NCI-H526 (cell line): ENCODE measurements at regions not wholly inside any gene's neighbourhood (a gene's known extent, or its start where the extent isn't known, plus 50 kb on each side); places are given as distances from the start of the nearest gene placed in this dataset.

Source experiments
- DNase-seq, 2 experiments: peaks; one replicate each; lab custom pipeline; 2025; lab: John Stamatoyannopoulos, UW

DNA sequence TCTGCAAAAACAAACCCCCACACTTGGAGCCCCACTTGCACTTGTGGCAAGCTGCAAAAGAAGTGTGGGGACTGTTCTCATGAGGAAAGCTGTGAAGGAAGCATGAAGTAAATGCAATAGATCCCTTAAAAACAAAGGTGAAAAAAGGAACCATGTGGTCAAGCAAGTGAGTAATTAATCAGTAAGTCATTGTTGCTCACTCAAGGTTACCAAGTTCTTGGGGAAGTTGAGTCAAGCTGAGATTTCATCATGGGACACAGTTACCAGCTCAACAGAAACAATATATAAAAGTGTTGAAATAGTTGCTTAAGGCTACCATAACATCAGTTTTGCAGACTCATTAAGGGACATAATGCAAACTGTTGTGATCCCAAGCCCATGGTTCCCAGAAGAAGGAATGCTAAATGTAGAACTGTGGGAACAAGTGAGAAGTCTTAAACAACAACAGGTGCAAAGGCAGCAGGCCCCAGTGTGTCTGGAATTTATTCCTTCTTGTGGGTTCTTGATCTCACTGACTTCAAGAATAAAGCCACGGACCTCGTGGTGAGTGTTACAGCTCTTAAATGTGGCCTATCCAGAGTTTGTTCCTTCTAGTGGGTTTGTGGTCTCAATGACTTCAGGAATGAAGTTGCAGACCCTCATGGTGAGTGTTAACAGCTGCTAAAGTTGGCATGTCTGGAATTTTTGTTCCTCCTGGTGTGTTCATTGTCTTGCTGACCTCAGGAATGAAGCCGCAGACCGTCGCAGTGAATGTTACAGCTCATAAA is 336.3 kb upstream of the RBMY1B start:
- DNase-seq, result no peak

DNA sequence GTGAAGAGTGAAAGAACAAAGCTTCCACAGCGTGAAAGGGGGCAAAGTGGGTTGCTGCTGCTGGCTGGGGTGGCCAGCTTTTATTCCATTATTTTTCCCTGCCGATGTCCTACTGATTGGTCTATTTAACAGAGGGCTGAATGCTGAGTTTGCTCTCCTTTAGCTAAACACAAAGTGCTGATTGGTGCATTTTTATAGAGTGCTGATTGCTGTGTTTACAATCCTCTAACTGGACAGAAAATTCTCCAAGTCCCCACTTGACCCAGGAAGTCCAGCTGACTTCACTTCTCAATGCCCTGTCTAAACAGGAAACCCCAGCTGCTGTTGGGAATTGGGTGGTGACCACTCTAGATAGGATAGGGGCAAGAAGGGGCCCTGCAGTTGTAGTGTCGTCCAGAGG is 335.6 kb upstream of the RBMY1B start:
- no peak for DNase-seq

DNA sequence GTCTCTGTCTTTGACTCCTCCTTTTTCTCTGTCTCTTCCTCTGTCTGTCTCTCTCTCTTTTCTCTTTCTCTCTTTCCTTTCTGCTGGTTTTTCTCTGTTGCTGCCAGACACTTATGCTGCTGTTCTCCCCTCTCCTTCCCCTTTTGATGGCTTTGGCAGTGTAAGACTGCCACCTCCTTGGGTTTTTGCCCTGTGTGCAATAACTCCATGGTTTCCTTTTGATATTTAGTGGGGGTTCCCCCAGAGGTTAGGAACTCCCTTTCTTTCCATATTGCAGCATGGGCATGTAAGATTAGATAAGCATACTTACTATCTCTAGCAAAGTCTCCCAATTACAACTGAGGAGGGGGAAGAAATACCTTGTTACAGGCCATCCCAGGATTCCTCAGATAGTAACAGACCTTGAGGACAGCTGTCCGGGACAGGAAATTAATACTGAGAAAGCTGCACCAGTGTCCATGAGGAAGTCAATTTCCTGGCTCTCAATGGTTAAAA is 333.8 kb upstream of the RBMY1B start:
- DNase-seq, result no peak

DNA sequence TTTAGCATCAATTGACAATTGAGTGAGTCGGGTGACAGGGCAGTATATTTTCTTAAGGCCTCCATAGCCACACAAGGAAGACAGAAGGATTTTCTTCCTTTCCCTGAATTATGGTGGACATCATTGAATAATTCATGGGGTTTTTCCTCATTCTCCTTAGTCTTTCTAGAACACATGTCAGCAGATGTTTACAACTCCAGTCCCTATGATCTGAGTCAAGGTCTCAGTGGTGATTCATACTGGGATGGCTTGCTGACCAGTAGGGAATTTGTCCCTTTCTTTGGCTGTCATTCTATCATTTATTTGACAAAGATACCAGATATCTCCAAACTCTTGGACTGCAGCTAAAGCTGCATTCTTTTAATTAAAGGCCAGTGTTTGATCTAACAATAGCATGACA is 332.9 kb upstream of the RBMY1B start:
- DNase-seq, result no peak

DNA sequence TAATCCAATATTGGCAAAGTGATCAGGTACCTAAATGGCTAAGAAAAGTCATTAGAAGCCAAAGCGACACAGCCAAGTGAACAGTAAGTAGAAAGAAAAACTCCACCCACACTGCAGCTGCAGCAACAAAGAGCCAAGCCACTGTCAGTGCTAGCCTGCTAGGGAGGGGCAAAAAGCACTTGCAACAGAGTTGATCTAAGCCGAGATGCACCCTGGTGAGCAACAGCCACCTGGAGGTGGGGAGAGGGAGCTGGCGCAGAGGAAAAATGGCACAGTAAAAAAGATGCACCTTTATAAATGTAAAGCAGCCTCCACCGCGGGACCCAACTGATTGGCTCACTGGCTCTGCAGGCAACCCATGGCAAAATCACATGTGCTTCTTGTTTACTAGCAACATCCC is 330.2 kb upstream of the RBMY1B start:
- no peak for DNase-seq

DNA sequence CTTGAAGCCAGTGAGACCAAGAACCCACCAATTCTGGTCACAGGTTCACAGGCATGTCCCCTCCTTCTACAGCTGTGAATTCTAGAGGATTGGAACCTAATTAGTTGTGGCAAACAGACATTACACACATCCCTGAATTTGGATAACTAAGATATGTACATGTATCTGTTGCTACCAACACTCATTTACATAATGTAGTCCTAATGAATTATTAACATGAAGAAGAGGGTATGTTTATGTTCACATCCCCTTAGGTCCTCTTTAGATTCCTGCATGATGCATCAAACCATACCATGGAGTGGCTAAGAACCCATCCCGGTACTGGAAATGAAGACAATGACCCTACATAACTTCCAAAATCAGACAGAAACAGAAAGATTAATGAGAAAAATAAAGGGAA is 326.9 kb upstream of the RBMY1B start:
- DNase-seq, result no peak

DNA sequence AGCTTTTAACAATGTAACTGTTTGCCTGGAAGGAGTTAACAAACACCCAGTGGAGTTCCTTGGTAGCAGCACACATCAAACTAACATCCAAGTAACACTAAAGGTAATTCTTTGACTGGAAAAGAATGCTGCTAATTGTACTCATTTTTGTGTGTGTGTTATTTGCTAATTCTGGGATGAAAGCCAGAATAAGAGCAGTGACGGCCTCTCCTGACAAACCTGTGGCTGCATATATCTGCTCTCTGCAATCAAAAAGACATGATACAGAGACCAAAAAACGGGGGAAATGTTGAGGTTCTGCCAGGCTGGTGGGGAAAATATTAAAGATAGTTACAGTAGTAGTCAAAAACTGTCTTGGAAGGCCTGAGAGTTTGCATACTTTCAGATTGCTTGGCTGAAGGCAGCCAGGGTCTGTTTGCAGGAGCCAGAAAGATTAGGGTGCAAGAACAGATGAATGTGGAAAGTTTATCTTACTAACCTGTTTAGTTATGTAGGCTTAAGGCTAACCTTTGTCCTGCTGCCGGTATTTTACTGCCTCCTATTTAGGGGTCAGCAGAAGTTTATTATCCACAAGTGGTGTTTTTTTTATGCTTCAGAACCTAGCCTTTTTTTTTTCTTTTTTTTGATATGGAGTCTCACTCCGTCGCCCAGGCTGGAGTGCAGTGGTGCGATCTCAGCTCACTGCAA is 325.6 kb upstream of the RBMY1B start:
- DNase-seq, result no peak

DNA sequence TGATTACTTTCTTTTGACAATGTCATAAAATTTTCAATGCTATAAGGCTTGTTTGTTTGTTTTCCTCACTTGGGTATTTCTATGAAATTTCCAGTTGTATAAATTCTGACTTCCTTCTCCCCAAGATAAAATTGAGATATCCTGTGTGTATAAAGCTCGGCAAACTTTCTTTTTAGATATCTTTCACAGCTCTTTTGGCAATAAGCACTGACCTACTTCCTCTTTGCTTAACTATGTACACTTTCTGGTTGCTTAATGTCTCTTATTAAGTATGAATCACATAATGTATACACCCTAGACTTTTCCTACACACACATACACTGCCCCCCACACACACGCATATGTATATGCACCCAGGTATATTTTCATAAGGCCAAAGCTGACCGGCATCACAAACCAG is 318.4 kb upstream of the RBMY1B start:
- DNase-seq, result no peak

DNA sequence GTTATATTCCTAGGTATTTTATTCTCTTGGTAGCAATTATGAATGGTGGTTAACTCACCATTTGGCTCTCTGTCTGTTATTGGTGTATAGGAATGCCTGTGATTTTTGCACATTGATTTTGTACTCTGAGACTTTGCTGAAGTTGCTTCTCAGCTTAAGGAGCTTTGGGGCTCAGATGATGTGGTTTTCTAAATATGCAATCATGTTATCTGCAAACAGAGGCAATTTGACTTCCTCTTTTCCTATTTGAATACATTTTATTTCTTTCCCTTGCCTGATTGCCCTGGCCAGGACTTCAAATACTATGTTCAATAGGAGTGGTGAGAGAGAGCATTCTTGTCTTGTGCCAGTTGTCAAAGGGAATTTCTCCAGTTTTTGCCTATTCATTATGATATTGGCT is 310.9 kb upstream of the RBMY1B start:
- DNase-seq, result no peak

DNA sequence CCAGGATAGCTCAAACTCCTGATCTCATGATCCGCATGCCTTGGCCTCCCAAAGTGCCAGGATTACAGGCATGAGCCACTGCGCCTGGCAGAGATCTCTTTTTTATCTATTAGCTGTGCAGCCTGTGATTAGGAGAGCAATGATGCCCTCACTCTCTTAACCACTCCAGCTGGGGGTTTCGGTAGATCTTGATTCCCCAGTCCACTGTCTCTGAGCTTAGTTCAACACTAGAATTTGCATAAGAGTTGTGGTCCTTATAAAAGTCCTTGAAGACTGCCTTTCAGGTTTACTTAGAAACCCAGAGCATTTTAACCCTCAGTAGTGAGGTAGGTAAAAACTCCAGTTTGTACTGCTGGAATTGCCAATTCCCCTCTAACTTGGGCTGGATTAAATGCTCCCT is 283.3 kb upstream of the RBMY1B start:
- DNase-seq, result no peak

DNA sequence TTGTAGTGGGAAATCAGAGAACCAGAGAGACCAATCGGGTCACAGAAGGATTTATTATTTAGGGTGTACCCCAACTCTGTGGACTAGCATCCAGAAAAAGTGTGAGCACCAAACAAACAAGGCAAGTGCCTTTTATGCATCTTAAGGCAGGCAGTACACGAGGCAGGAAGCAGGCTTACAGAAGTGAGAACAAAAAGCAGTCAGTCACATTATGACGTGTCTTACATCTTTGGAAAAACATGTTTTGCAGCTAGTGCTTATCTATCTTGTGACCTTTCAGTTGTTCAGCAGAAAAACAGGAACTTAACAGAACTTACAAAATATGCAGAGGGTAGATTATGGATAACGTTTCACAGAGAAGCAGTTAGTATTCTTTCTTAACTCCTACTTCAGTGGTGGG is 270.9 kb upstream of the RBMY1B start:
- DNase-seq, result no peak

DNA sequence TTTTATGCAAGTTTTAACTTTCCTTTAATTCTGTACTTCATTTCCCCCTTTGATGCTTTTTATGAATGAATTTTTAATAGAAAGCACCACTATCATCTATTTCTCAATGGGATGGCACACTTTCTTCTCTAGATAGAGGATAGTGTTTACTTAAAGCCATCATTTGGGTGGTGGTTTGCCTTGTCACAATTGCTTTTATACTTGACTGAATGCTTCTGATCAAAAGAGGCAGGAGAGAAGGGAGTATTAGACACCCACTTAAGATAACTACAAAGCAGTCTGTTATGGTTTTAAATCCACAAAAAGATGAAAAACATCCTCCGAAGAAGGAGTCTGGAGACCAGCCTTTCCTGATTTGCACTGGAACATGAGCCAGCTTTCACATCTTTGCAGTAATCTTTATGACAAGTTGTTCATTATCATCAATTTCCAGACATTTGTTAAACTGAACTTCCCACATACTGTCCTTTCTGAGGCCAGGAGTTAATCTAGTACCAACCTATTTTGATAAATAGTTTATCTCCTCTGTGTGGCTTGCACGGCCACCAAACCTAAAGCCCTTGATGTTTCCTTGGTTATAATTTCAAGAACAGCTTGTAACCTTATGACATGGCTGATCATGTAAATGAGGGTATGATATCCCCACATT is 270.4 kb upstream of the RBMY1B start:
- no peak for DNase-seq

DNA sequence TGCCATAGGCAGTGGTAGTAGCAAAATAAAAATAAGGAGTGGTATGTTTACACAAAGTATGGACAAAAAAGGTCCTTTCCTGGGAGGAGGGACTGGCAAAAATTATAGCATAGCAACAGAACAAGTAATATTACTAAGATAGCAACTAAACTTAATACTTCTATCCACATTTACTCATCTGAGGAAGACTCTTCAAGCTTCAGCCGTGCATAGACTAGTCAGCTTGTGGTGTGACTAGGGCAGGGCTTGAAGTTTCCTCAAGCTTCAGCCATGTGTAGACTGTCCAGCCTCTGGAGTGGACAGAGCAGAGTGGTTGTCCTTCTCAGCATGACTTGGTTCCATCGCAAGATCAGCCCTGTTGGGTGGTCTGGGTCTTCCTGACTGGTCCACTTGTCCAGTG is 268.3 kb upstream of the RBMY1B start:
- DNase-seq, result no peak

DNA sequence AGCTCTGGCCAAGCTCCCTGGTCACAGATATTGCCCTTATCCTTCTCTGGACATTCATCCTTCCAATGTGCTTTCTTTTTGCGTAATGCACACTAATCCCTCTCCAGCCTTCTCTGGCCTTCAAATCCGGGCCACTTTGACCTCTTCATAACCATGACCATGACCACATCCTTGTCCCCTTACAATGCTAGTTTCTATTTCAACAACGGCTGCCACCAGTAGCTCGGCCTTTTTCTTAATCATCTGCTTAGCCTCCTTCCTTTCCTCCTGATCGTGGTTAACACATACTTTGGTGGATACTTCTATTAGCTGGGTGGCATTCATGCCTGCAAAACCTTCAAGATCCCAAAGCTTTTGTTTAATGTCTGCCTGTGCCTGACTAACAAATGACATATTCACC is 264.4 kb upstream of the RBMY1B start:
- no peak for DNase-seq

DNA sequence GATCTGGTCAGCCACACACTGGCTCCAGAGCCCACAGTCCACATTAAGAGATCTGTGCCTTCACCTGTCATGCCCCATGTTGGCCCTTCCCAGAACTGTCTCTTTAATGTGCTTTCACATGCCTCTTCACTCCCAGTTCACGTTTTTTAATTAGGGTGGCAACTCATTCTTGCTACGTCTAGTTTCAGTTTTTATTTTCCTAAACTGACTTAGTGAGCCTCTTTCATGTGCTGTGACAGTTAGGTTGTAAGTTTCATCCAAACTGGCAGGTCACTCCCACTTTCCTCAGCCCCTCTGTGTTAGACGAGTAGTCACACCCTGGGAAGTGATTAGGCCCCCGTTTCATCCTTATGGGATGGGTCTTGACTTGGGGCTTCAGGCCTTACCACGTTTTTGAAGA is 262.5 kb upstream of the RBMY1B start:
- no peak for DNase-seq

DNA sequence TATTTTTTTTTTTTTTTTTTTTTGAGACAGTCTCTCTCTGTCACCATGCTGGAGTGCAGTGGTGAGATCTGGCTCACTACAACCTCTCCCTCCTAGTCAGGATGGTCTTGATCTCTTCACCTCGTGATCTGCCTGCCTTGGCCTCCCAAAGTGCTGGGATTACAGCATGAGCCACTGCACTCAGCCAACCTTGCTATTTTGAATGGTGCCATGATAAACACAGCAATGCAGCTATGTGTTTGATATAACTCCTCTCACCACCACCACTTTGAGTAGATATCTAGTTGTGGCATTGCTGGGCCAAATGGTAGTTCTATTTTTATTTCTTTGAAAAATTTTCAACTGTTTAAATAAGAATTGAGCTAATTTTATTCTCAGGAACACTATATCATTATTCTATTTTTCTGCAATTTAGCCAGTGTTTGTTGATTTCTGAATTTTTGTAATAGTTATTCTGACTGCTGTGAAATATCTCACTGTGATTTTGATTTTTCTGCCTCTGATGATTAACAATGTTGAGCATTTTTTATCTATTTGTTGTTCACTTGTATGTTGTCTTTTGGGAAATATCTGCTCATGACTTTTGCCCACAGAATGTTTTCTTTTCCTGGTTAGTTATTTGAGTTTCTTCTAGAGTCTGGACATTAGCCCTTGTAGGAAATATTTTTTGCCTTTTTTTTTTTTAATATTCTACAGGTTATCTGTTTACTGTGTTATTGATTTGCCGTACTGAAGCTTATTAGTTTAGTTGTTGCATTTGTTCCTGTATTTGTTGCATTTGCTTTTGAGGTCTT is 257.5 kb upstream of the RBMY1B start:
- DNase-seq, result no peak

DNA sequence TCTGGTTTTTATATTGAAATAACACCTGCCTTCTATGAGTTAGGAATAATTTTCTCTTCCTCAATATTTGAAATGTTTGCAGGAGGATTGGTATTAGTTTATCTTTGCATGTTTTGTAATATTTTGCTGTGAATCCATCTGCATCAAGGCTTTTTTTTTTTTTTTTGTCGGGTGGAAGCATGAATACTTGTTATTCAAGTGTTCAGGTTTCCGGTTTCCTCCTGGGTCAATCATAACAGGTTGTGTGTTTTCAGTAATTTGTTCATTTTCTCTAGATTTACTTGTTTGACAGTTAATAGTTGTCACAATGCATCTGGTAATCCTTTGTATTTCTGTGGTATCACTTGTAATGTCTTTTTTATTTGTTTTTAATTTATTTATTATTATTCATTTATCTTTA is 256.7 kb upstream of the RBMY1B start:
- no peak for DNase-seq

DNA sequence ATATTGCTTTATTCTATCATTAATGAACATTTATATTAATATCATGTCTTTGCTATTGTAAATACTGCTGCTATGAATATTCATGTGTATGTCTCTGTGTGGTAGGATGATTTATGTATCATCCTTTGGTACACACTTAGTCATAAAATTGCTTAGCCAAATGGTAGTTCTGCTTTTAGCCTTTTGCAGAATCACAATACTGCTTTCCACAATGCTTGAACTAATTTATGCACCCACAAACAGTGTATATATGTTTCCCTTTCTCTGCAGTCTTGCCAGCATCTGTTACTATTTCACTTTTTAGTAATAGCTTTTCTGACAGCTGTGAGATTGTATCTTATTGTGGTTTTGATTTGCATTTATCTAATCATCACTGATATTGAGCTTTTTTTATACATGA is 254.3 kb upstream of the RBMY1B start:
- DNase-seq, result no peak

DNA sequence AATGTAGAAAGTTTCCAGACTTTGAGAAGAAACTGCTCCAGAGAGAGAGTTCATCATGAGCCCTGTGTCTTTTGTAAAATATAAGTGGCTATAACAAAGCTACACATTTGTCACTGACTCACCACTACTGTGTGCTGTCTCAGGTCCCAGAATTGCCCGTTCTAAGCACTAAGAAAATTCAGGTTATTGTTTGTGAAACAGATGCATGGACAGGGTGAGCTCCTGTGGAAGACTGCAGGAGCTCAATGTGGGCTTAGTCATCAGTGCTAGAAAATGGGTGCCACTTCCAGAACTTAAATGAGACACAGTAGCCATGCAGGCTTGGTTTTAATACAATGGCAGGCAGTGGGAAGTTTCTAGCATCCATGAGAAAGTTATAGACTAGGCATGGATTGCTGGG is 251.4 kb upstream of the RBMY1B start:
- DNase-seq, result no peak

DNA sequence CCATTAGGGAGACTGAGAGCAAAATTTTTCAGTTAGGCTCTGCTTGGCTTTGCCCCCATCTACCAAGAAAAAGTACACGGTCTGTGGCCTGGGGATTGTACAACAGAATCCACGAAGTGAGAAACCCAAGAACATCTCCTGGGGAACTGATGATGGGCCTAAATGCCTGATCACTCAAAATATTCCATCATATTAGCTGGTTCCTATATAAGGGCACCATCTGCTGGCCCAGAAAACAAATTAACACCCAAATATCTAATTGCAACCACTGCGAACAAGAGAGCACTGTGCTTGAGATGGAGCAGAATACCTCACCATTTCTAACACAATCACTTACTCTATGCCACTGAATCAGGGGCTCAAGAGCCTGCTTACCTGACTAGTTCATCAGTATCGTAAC is 250.8 kb upstream of the RBMY1B start:
- DNase-seq, result no peak

DNA sequence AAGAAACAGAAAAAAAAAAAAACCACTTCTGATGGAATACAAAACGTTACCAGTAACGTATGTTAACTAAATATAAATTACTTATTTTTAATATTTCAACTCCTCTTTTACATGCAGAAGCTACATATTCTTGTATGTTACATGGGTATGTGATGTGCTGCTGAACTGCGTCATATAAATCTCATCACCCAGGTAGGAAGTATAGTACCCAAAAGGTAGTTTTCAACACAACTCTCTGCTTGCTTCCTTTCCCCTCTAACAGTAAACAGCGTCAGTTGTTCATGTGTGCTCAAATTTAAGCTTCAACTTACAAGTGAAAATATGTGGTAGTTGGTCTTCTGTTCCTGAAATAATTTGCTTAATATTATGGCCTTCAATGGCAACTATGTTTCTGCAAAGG is 250.0 kb upstream of the RBMY1B start:
- DNase-seq, result no peak

DNA sequence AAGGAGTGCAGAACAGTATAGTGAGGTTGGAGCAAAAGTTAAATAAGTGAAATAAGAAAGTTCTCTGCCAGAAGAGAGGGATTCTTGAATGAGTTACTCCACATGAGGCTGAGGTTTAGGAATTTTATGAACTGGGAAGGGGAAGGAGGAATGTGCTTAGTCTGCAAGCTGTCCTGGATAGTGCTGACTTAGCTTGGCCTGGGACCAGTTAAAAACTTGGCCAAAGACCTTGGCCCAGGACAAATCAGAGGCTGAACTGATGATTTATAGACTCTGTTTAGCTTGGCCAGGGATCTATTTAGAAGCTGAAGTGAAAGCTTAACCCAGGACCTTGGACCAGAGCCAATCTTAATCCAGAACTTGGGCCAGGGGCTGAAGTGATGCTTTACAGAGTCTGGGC is 244.4 kb upstream of the RBMY1B start:
- DNase-seq, result no peak

DNA sequence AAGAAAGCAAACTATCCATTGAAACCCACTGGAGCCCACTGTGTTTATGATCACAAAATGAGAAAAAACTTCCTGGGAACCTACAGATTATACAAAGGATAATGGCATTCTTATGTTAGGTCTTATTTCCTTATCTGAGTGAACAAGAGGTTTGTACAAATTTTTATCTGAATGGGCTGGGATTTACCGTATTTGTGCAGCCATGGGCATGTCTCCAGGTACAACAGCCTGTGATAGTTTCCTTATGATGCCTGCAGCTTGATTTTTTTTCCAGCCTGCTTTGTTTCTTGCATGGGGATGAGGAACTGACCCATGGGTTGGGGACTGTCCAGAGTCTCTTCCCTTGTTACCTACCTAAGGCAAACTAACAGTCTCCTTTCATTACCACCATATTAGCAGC is 244.0 kb upstream of the RBMY1B start:
- DNase-seq, result no peak
